T47D (cell line): ENCODE measurements at regions not wholly inside any gene's neighbourhood (a gene's known extent, or its start where the extent isn't known, plus 50 kb on each side); places are given as distances from the start of the nearest gene placed in this dataset.

Experiments
- DNase-seq, 2 experiments: peaks; one replicate each; pipeline versions ENCODE4 v3.0.0 to v3.0.0-alpha.2; 2011 to 2012; ENCODE audit warnings: low read depth in 1 of 2, low spot score in 1 of 2
- JUND ChIP-seq: IDR thresholded peaks from 2 replicates; pipeline ENCODE4 v1.6.1; 2012; ENCODE audit warnings: low read depth
- in situ Hi-C: cut with HindIII; loops from 2 replicates; pipeline ENCODE4 v1.10.0; 2016; ENCODE audit warnings: low sequenced_read_pairs, low pct_unique_long_range_greater_than_20kb

GRCh38 chr15:66643033-66643432 is 59.0 kb upstream of the SMAD6 start:
- no peak for TF ChIP-seq JUND
- in situ Hi-C loops, result no loop called here
- no peak for DNase-seq

- DNase-seq, result no peak
- no peak for TF ChIP-seq JUND
- in situ Hi-C loops, result no loop called here
Measured at GRCh38 chr15:66644000-66644787, 57.8 kb upstream of the SMAD6 start.

DNA sequence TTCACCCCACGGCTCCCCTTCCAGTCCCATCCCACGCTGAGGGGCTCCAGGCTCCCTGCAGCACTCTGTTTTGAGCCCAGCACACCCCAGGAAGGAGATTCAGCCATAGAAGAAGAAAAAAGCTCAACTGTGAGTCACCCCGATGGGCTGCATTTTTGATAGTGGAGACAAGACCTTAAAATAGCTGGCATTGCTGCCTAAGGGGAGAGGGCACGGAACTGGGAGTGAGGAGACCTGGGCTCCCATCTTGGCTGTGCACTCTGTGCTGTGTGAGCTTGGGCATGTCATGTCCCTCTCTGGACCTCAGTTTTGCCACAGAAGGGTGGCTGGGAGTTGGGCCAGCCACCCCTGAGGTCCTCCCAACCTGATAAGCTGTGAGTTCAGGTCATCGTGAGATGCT is 57.2 kb upstream of the SMAD6 start:
- DNase-seq, result no peak
- no peak for TF ChIP-seq JUND
- in situ Hi-C loops, result no loop called here

DNA sequence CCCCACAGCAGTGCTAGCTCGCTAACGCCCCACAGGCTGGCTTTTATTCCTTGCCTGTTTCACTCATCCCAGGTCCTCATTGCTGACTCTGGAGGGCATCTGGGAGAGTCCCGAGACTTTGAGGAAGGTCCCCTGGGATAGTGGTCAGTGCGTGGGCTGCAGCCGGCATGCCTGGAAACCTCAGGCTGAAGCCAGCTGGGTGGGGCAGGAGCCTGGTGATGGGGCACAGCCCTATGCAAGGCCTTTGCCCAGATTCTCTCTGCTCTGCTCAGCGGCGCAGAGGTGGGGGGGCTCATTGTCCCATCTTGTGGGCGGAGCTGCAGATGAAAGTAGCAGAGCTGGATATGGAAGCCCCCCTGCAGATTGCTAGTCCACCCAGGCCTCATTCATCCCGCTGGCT is 55.7 kb upstream of the SMAD6 start:
- in situ Hi-C loops, result no loop called here
- DNase-seq, result no peak
- no peak for TF ChIP-seq JUND

- DNase-seq, result no peak
- in situ Hi-C loops, result no loop called here
- TF ChIP-seq JUND, result no peak
Measured at GRCh38 chr15:66646799-66647198, 55.2 kb upstream of the SMAD6 start.

- in situ Hi-C loops, result no loop called here
- TF ChIP-seq JUND, result no peak
- no peak for DNase-seq
Measured at GRCh38 chr15:66647358-66647757, 54.7 kb upstream of the SMAD6 start.

DNA sequence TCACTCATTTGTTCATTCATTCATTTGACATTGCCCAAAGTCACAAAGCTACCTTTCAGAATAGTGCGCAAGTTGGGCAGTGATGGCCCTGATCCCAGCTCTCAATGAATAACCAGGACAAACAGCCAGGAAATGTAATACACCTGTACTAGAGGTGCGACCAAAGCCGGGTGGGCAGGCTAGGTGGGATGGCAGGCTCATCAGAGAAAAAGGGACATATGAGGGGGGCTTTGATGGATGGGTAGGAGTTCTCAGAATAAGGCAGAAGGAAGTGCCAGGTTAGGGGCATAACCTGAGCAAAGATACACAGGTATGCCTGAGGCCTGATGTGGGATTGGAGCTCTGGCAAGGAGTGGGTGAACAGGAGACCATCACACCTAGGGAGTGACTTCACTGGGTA is 53.4 kb upstream of the SMAD6 start:
- in situ Hi-C loops, result no loop called here
- no peak for DNase-seq
- no peak for TF ChIP-seq JUND

DNA sequence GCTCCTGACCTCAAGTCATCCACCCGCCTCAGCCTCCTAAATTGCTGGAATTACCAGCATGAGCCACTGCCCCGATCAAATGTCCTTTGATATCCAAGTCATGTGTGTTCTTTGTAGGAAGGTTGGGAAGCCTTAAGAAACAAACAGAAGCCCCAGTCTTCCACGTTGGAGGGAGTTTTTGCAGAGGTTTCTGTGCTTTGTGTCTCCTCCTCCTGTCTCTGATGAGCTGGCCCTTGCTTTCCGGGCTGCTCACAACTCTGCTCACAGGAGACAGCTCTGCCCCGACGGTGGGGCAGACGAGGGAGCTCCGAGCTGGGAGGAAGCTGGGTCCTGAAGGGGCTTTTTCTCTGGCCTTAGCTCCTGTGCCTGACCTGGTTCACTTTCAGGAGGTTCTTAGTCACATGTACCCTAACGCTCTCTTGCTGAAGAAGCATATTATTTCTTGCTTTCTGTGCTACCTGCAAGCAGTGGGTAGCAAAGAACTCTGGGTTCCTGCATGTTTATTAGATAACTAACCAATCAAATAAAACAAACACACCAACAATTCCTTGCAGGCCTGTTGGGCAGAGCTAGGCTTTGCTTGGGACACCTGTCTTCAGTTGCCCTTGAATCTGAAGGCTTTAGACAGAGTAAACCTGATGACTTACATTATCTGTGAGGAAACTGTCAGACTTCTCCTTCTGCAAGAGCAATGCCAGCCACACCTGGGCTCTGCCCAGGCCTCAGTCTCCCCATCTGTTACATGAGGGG is 52.6 kb upstream of the SMAD6 start:
- no peak for DNase-seq
- in situ Hi-C loops, result no loop called here
- TF ChIP-seq JUND, result no peak

GRCh38 chr15:66650433-66650832 is 51.6 kb upstream of the SMAD6 start:
- no peak for DNase-seq
- no peak for TF ChIP-seq JUND
- in situ Hi-C loops, result no loop called here

- TF ChIP-seq JUND, result no peak
- in situ Hi-C loops, result no loop called here
- no peak for DNase-seq
Measured at GRCh38 chr15:66651198-66651597, 50.8 kb upstream of the SMAD6 start.

DNA sequence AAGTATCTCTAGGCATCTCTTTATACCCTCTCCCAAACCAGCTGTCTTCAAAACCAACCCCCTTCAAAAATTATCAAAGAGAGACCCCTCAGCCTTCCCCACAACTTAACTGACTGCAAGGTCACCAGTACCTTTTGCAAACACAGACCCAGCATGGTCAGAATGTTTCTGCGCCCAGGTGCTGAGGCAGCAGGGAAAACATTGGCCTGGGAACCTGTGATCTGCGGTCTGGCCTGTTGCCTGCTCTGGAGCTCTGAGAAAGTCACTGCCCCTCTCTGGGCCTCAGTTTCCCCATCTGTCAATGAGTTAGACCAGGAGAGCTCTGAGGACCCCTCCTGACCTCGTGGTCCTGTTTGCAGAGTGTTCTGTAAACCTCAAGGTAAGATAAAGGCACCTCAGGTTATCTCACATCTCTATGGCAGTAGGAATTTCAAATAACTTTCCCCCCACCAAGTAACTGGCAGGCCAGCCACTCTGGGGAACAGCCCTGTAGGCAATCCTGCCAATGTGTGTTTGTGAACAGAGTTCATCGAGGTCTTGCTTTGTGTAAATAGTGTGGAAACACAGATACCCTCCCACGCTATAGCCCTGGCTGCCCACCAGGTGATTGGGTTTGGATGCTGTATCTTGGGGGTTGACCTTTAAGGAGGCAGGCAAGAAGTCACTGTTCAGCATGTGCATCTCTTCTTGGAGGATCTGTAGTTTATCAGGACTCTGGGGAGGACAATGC is 50.0 kb upstream of the SMAD6 start:
- DNase-seq, result no peak
- in situ Hi-C loops, result no loop called here
- TF ChIP-seq JUND, result no peak
